ENCODE measurements at regions not wholly inside any gene's neighbourhood (a gene's known extent, or its start where the extent isn't known, plus 50 kb on each side); places are given as distances from the start of the nearest gene placed in this dataset.

- no peaks in the 10 kb centered on the region for H3F3A ChIP-seq (ENCODE audit: low read depth)
- H3K9ac ChIP-seq (ENCODE audit: low read depth, low read length, poor library complexity, severe bottlenecking), result no peak overlapping the region
- no peaks in the 10 kb centered on the region for H3K9me2 ChIP-seq (replicated peaks; ENCODE audit: low read depth, low read length)
- no peaks in the 10 kb centered on the region for H3K79me2 ChIP-seq (ENCODE audit: insufficient read depth, low read length)
- H3K9me3 ChIP-seq (ENCODE audit: insufficient read depth, low read depth, low read length), result no peaks in the 10 kb centered on the region
- H2AFZ ChIP-seq (ENCODE audit: low read length), result no peak overlapping the region
- no peaks in the 10 kb centered on the region for H3K27me3 ChIP-seq (ENCODE audit: insufficient read depth, low read length, poor library complexity, severe bottlenecking)
- no peaks in the 10 kb centered on the region for H3K4me1 ChIP-seq (ENCODE audit: insufficient read depth, low read length, poor library complexity, severe bottlenecking)
- H3K4me2 ChIP-seq (ENCODE audit: low read depth, low read length, poor library complexity, severe bottlenecking), result no peak overlapping the region
- TF ChIP-seq CTCF (conservative IDR thresholded peaks at IDR 0.05; ENCODE audit: low read length), result no peak
- TF ChIP-seq EZH2phosphoT487 (IDR thresholded peaks at IDR 0.05; ENCODE audit: borderline replicate concordance), result no peak
- H3K4me3 ChIP-seq (ENCODE audit: low read length, poor library complexity, severe bottlenecking), result no peak overlapping the region
- H4K20me1 ChIP-seq (ENCODE audit: insufficient read depth, low read length, poor library complexity, severe bottlenecking), result no peaks in the 10 kb centered on the region
- no peaks in the 10 kb centered on the region for H3K36me3 ChIP-seq (ENCODE audit: insufficient read depth, low read length)
Observed at GRCh38 chr6:53989504-53989903, 121.7 kb upstream of the MLIP start.

GRCh38 chr6:53992522-53992921, 118.7 kb upstream of the MLIP start:
- Histone ChIP-seq H2AFZ (ENCODE audit: low read length) (no peak overlapping the region), H3K79me2 (ENCODE audit: insufficient read depth, low read length) (no peaks in the 10 kb centered on the region), H3F3A (ENCODE audit: low read depth) (no peaks in the 10 kb centered on the region), H3K4me3 (ENCODE audit: low read length, poor library complexity, severe bottlenecking) (no peak overlapping the region), H4K20me1 (ENCODE audit: insufficient read depth, low read length, poor library complexity, severe bottlenecking) (no peaks in the 10 kb centered on the region), H3K36me3 (ENCODE audit: insufficient read depth, low read length) (no peaks in the 10 kb centered on the region), H3K9ac (ENCODE audit: low read depth, low read length, poor library complexity, severe bottlenecking) (no peak overlapping the region), H3K4me2 (ENCODE audit: low read depth, low read length, poor library complexity, severe bottlenecking) (no peak overlapping the region), H3K27me3 (ENCODE audit: insufficient read depth, low read length, poor library complexity, severe bottlenecking) (no peaks in the 10 kb centered on the region), H3K9me2 (replicated peaks; ENCODE audit: low read depth, low read length) (no peaks in the 10 kb centered on the region), H3K9me3 (ENCODE audit: insufficient read depth, low read depth, low read length) (no peaks in the 10 kb centered on the region), H3K4me1 (ENCODE audit: insufficient read depth, low read length, poor library complexity, severe bottlenecking) (no peaks in the 10 kb centered on the region)
- TF ChIP-seq CTCF (conservative IDR thresholded peaks at IDR 0.05; ENCODE audit: low read length) (peak; percentile 27), EZH2phosphoT487 (IDR thresholded peaks at IDR 0.05; ENCODE audit: borderline replicate concordance) (no peak)

GRCh38 chr6:53994201-53994600, 117.0 kb upstream of the MLIP start:
- H3K9ac ChIP-seq (ENCODE audit: low read depth, low read length, poor library complexity, severe bottlenecking), result no peak overlapping the region

More at GRCh38 chr6:53994201-53994600, 117.0 kb upstream of the MLIP start:
- Histone ChIP-seq H3K36me3 (ENCODE audit: insufficient read depth, low read length) (no peaks in the 10 kb centered on the region), H3K4me3 (ENCODE audit: low read length, poor library complexity, severe bottlenecking) (no peak overlapping the region), H4K20me1 (ENCODE audit: insufficient read depth, low read length, poor library complexity, severe bottlenecking) (no peaks in the 10 kb centered on the region), H3K9me2 (replicated peaks; ENCODE audit: low read depth, low read length) (no peaks in the 10 kb centered on the region), H3K4me2 (ENCODE audit: low read depth, low read length, poor library complexity, severe bottlenecking) (no peak overlapping the region), H3K9me3 (ENCODE audit: insufficient read depth, low read depth, low read length) (no peaks in the 10 kb centered on the region), H3K79me2 (ENCODE audit: insufficient read depth, low read length) (no peaks in the 10 kb centered on the region), H3K27me3 (ENCODE audit: insufficient read depth, low read length, poor library complexity, severe bottlenecking) (no peaks in the 10 kb centered on the region), H2AFZ (ENCODE audit: low read length) (no peak overlapping the region), H3K4me1 (ENCODE audit: insufficient read depth, low read length, poor library complexity, severe bottlenecking) (peaks cover 7% of the 10 kb centered on the region), H3F3A (ENCODE audit: low read depth) (no peaks in the 10 kb centered on the region)
- no peak for TF ChIP-seq CTCF (conservative IDR thresholded peaks at IDR 0.05; ENCODE audit: low read length)

All from Loucy (cell line).